HEK293T (cell line): ENCODE measurements at regions not wholly inside any gene's neighbourhood (a gene's known extent, or its start where the extent isn't known, plus 50 kb on each side); places are given as distances from the start of the nearest gene placed in this dataset.

ENCODE experiments used
- BHLHE40 ChIP-seq: fragments of 450-650 bp; IDR thresholded peaks from 2 replicates; pipeline ENCODE4 v1.6.1; 2016; ENCODE audit warnings: mild to moderate bottlenecking, moderate library complexity, borderline replicate concordance
- FOXA1 ChIP-seq: fragments of 450-650 bp; IDR thresholded peaks from 2 replicates; pipeline ENCODE4 v1.6.1; 2016; ENCODE audit warnings: mild to moderate bottlenecking
- FOXM1 ChIP-seq: fragments of 450-650 bp; IDR thresholded peaks from 2 replicates; pipeline ENCODE4 v1.6.1; 2017; ENCODE audit warnings: mild to moderate bottlenecking, borderline replicate concordance
- HDGF ChIP-seq: fragments of 450-650 bp; IDR thresholded peaks from 2 replicates; pipeline ENCODE4 v1.6.1; 2017; ENCODE audit warnings: antibody characterized with exemption, borderline replicate concordance
- L3MBTL2 ChIP-seq: fragments of 450-650 bp; conservative IDR thresholded peaks from 2 replicates; pipeline ENCODE4 v1.6.1; 2016; ENCODE audit warnings: mild to moderate bottlenecking
- LEF1 ChIP-seq: fragments of 450-650 bp; IDR thresholded peaks from 2 replicates; pipeline ENCODE4 v1.6.1; 2017; ENCODE audit warnings: mild to moderate bottlenecking, borderline replicate concordance
- NFRKB ChIP-seq: fragments of 450-650 bp; IDR thresholded peaks from 2 replicates; pipeline ENCODE4 v1.6.1; 2016; ENCODE audit warnings: mild to moderate bottlenecking, moderate library complexity
- SP1 ChIP-seq: fragments of 450-650 bp; IDR thresholded peaks from 2 replicates; pipeline ENCODE4 v1.6.1; 2017
- SUZ12 ChIP-seq: fragments of 450-650 bp; IDR thresholded peaks from 2 replicates; pipeline ENCODE4 v1.6.1; 2016; ENCODE audit warnings: mild to moderate bottlenecking
- TARDBP ChIP-seq: fragments of 450-650 bp; IDR thresholded peaks from 2 replicates; pipeline ENCODE4 v1.6.1; 2016
- ZNF384 ChIP-seq: fragments of 450-650 bp; IDR thresholded peaks from 2 replicates; pipeline ENCODE4 v1.6.1; 2016

DNA sequence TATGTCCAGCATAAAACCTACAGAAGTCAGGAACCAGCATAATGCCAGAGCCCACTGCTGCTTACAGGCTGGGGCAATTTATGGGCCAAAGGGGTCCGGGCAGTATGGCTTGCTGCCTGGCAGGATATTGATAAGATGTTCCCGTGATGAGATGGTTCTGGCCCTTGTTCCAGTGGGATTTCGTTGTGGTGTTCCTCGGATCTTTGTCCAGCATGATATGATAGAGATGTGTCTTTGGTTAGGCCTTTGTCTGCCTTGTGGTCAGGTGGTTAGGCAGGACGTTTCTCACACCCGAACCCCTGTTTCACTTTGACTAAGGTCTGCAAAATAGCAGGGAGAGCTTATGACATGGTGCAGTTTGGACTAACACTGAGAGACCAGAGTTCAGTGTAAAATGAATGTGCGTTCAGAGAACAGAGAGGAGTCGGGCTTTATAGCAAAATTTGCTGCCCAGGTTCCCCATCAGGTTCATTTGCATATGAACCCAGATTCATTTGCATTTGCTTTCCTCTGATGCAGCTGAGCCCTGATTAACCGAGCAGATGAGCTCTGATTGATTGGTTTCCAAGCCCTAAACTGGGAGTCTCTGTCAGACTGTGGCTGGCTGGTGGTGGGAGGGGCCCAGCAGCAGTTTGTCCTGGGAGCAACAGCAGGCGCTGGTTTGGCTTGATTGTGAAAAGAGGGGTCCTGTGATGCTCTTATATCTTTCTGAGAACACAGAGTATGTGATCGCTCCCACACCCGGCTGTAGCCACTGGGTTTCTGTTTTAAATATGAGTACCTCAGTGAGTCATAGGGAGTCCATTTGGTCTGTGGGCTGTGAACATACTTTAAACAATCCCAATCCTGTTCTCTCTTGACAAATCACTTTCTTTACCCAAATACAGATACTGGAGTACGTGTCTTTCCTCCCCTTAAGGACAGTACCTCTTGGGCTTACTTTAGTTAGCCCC, 156.3 kb upstream of the PZP start:
- TF ChIP-seq SP1 (no peak), SUZ12 (no peak), FOXA1 (no peak), NFRKB (no peak), TARDBP (no peak), LEF1 (no peak), BHLHE40 (no peak), FOXM1 (no peak), L3MBTL2 (no peak), HDGF (no peak), ZNF384 (no peak)
